NCI-H146 (cell line): ENCODE measurements at regions not wholly inside any gene's neighbourhood (a gene's known extent, or its start where the extent isn't known, plus 50 kb on each side); places are given as distances from the start of the nearest gene placed in this dataset.
"Not testable (repeated sequence)": the region's sequence is repeated elsewhere in the genome, so short reads cannot be mapped to it uniquely, and the experiment has no call there.

ENCODE experiments used
- DNase-seq: peaks from one replicate; lab custom pipeline; 2025; lab: John Stamatoyannopoulos, UW

DNA sequence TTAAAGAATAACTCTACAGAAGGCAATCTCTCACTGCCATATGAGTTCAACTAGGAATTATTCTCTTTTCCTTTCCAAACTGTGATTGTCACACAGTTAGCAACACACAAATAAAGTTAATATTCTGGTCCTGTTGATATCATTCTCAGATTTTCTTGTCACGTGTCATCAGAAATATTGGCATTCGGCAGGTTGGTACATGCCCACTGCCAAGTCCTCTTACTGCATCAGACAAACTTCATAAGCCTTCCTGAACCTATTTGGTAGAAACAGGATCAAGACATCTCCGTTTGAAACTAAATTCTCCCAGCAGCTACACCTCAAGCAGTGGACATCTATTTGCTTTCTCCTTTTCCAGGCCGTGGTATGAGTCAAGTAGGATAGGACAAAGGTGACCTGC is 177.9 kb upstream of the SOX2 start:
- DNase-seq = peak; percentile 71

DNA sequence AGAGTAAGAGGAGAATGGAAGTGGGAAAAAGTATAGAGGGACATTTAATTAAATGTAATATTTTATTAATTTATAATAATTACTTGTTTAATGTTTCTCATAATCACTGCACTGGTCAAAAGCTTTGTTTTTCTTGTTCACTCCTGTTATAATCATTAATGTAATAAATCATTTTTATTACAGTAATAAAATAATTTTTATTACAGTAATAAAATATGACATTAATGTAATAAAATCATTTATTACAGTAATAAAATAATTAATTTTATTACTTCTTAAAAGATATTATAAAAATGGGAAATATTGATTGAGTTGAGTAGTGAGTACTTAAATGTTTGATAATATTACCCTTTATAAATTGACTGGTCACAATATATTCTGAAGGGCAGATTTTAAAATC is 181.1 kb upstream of the SOX2 start:
- DNase-seq = no peak

GRCh38 chr3:181521831-181522230 is 189.9 kb upstream of the SOX2 start:
- no peak for DNase-seq

GRCh38 chr3:181518222-181518621 is 193.5 kb upstream of the SOX2 start:
- no peak for DNase-seq

DNA sequence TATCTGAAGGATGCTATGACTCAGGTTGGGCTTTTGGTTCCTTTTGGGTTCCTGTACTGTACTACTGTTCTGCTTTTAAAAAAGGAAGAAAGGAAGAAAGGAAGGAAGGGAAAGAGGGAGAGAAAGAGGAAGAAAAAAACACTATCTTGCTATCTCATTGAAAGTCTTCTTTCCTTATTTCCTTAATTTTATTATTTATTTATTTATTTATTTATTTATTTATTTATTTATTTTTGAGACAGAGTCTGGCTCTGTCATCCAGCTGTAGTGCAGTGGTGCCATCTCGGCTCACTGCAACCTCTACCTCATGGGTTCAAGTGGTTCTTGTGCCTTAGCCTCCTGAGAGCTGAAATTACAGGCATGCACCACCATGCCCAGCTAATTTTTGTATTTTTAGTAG is 198.9 kb upstream of the SOX2 start:
- DNase-seq = no peak

- no peak for DNase-seq
Measured at GRCh38 chr3:181510500-181510899, 201.2 kb upstream of the SOX2 start.

DNA sequence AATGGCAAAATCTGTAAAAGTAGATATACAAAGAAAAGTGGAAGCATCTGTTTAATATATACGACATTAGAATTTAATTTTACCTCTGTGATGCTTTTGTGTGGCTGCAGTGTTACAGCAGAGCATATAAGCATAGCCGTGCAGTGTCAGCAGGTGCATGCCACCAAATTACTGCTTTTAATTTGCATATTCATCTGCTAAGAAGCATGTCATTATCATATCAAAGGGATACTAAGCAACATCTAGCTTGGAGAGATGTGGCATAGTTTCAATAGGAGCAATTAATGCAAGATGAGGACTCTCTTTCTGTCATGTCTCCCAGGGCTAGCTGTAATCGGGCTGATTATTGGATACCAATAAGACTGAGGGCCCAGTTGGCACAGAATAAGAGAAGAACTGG is 214.4 kb upstream of the SOX2 start:
- no peak for DNase-seq

- no peak for DNase-seq
Measured at GRCh38 chr3:181493423-181493822, 218.3 kb upstream of the SOX2 start.

DNA sequence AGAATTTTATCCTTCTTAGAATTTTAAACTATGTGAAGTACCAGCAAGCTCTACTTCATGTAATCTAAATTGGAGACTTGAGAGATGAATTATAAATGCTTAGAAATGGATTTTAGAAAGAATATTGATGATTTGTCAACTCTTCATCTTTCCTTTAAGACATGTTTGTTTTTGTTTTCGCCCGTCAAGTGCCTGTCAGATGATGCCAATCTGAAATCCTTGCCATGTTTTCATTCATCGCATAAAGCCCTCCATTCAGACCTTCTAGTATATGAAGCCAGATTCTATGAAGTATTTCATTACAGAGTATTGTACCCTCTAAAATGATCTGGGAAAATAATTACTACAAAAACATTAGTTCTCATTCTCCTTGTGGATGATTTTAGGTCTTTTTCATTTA is 223.2 kb upstream of the SOX2 start:
- DNase-seq = no peak

- peak; percentile 90 for DNase-seq
Measured at GRCh38 chr3:181487236-181487978, 224.3 kb upstream of the SOX2 start.

DNA sequence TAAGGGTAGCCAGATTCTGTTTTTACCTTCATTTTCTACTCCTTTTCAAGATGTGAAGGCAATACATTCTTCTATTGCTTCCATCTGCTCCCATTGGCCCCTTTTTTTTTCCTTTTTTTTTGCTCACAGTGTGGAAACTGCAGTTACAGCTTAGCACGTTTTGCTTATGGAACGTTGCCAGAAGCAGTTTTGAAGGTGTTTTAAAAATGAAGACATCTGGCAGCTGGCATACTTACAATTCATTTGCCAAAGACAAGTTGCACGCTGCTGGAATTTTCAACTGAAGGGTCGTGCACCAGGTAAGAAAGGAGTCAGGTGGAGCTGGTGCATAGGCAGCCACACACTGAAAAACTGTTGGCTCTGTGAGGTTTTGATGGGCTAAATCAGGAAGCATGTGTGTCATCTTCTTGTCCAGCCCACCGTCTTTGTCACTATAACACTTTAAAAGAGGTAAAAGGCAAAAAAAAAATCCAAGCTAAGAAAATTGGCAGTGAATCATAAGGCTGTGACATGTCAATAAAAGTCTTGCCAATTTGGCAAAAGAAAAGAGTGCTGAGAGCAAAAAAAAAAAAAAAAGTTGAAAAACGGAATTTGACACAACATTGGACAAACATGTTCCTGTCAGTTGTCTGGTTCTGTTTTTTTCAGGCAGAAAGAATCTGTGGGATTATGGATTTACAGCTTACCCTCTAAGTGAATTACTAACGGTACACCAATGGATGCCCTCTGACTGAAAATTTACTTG is 225.4 kb upstream of the SOX2 start:
- DNase-seq = peak; percentile 45

- no peak for DNase-seq
Measured at GRCh38 chr3:181484026-181484425, 227.7 kb upstream of the SOX2 start.

DNA sequence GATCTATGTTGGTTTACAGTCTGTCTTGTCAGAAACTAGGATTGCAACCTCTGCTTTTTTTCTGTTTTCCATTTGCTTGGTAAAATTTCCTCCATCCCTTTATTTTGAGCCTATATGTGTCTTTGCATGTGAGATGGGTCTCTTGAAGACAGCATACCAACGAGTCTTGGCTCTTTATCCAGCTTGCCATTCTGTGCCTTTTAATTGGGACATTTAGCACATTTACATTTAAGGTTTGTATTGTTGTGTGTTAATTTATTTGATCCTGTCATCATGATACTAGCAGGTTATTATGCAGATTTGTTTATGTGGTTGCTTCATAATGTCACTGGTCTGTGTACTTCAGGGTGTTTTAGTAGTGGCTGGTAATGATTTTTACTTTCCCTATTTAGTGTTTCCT is 236.6 kb upstream of the SOX2 start:
- not testable (repeated sequence) for DNase-seq

- no peak for DNase-seq
Measured at GRCh38 chr3:181470349-181470748, 241.4 kb upstream of the SOX2 start.

GRCh38 chr3:181464033-181464694 is 247.6 kb upstream of the SOX2 start:
- peak; percentile 26 for DNase-seq

- DNase-seq = no peak
Measured at GRCh38 chr3:181461381-181461780, 250.3 kb upstream of the SOX2 start.

GRCh38 chr3:181459516-181459915 is 252.2 kb upstream of the SOX2 start:
- DNase-seq = no peak

- DNase-seq = peak; percentile 28
Measured at GRCh38 chr3:181458857-181459256, 252.9 kb upstream of the SOX2 start.

- no peak for DNase-seq
Measured at GRCh38 chr3:181457756-181458155, 254.0 kb upstream of the SOX2 start.

GRCh38 chr3:181457190-181457589 is 254.5 kb upstream of the SOX2 start:
- DNase-seq = no peak

- DNase-seq = no peak
Measured at GRCh38 chr3:181455276-181455675, 256.4 kb upstream of the SOX2 start.

DNA sequence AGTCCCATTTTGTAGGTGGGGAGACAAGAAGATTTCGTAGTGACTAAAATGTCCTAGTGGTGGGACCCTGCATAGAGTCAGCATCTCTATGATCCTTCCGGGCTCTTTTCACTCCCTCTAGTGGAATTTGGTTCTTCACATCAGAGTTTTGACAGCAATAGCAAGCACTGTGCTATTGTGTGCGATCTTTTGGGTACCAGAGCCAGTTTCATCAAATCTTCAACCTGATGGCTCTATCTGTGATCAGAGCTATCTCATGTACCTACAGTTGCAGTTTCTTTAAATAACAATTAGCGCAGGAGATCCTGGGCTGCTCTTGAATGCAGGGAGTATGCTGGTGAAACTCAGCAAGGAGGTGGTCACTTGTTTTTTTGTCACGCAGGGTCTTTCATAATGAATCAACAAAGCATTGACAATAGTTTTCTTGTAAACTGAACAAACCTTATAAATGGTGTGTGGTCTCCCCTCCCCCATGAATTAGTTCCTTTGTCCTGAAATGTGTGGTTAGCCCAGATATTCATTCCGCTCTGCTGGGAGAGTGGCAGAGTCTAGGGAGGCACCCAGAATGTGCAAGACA is 257.2 kb upstream of the SOX2 start:
- no peak for DNase-seq

DNA sequence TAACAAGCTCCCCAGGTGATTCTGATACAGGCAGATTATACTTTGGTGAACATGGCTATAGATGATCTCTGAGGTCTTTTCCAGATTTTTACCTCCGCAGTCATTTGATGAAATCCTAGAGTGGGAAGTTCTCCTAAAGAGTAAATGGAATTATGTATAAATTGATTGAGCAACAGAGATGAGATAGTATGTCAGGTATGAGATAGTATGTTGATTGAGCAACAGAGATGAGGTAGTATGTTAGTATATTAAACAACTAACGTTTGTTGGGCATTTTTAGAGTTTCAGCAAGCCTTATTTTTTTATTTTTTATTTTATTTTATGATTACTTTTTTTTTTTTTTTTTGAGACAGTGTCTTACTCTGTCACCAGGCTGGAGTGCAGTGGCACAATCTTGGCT is 265.0 kb upstream of the SOX2 start:
- no peak for DNase-seq
